ENCODE measurements at regions not wholly inside any gene's neighbourhood (a gene's known extent, or its start where the extent isn't known, plus 50 kb on each side); places are given as distances from the start of the nearest gene placed in this dataset.

- no peaks in the 10 kb centered on the region for H3K36me3 ChIP-seq (ENCODE audit: insufficient read depth, low read length)
- no peak for ATAC-seq (ENCODE audit: poor library complexity)
- peaks cover 0 to 9% of the 10 kb centered on the region in 2 experiments for H3K9me3 ChIP-seq (ENCODE audit: control insufficient read depth in 1 of 2, insufficient read depth in 1 of 2, low read length in 2 of 2)
- TF ChIP-seq CTCF (IDR thresholded peaks at IDR 0.05): no peak
- intact Hi-C loops (cut with DNase I, micrococcal nuclease): no loop called here
- H3K27ac ChIP-seq (ENCODE audit: low read depth in 1 of 2, low read length in 2 of 2): no peak overlapping the region
- Mint-ChIP-seq H3K27me3 (peaks cover 7% of the 10 kb centered on the region), H3K36me3 (ENCODE audit: low read depth) (no peaks in the 10 kb centered on the region), H3K4me1 (ENCODE audit: low read depth) (no peaks in the 10 kb centered on the region), H3K9me3 (peaks cover 2% of the 10 kb centered on the region), H3K27ac (no peak overlapping the region), H3K4me3 (no peak overlapping the region)
- ChIA-PET CTCF (no interaction called here), POLR2A (no interaction called here)
- no peak overlapping the region for H3K4me3 ChIP-seq (ENCODE audit: low read length)
- H3K27me3 ChIP-seq (ENCODE audit: control insufficient read depth in 1 of 2, insufficient read depth in 2 of 2, low read length in 2 of 2): no peaks in the 10 kb centered on the region
- DNase-seq: no peak
- no peaks in the 10 kb centered on the region for H3K4me1 ChIP-seq (ENCODE audit: insufficient read depth, low read length)
Measured at GRCh38 chr7:47215049-47215448, 366.9 kb downstream of the TNS3 start.

- TF ChIP-seq CTCF (IDR thresholded peaks at IDR 0.05): no peak
- Histone ChIP-seq H3K27me3 (ENCODE audit: control insufficient read depth in 1 of 2, insufficient read depth in 2 of 2, low read length in 2 of 2) (no peaks in the 10 kb centered on the region), H3K36me3 (ENCODE audit: insufficient read depth, low read length) (no peaks in the 10 kb centered on the region), H3K4me1 (ENCODE audit: insufficient read depth, low read length) (no peaks in the 10 kb centered on the region), H3K4me3 (ENCODE audit: low read length) (no peak overlapping the region), H3K27ac (ENCODE audit: low read depth in 1 of 2, low read length in 2 of 2) (no peak overlapping the region), H3K9me3 (ENCODE audit: control insufficient read depth in 1 of 2, insufficient read depth in 1 of 2, low read length in 2 of 2) (peaks cover 0 to 9% of the 10 kb centered on the region in 2 experiments)
- H3K4me3 Mint-ChIP-seq: no peak overlapping the region
- H3K36me3 Mint-ChIP-seq (ENCODE audit: low read depth): no peaks in the 10 kb centered on the region
- no peak for ATAC-seq (ENCODE audit: poor library complexity)
- peaks cover 7% of the 10 kb centered on the region for H3K27me3 Mint-ChIP-seq
- POLR2A ChIA-PET: no interaction called here
- H3K9me3 Mint-ChIP-seq: peaks cover 2% of the 10 kb centered on the region
- H3K27ac Mint-ChIP-seq: no peak overlapping the region
- CTCF ChIA-PET: no interaction called here
- no peak for DNase-seq
- intact Hi-C loops (cut with DNase I, micrococcal nuclease): no loop called here
- H3K4me1 Mint-ChIP-seq (ENCODE audit: low read depth): no peaks in the 10 kb centered on the region
Measured at GRCh38 chr7:47213276-47213675, 368.6 kb downstream of the TNS3 start.

- intact Hi-C loops (cut with DNase I, micrococcal nuclease): no loop called here
- H3K4me3 ChIP-seq (ENCODE audit: low read length): no peak overlapping the region
- TF ChIP-seq CTCF (IDR thresholded peaks at IDR 0.05): no peak
- no peaks in the 10 kb centered on the region for H3K4me1 ChIP-seq (ENCODE audit: insufficient read depth, low read length)
- no peaks in the 10 kb centered on the region for H3K4me1 Mint-ChIP-seq (ENCODE audit: low read depth)
- H3K27me3 Mint-ChIP-seq: peaks cover 5% of the 10 kb centered on the region
- ChIA-PET CTCF (interaction anchor here (0.5 kb wide), 1 partner anchor 48 kb away, joined by 3 read pairs; no protein-coding TSS in a partner anchor), POLR2A (no interaction called here)
- H3K27ac Mint-ChIP-seq: no peak overlapping the region
- DNase-seq (no peak), ATAC-seq (ENCODE audit: poor library complexity) (no peak)
- H3K36me3 ChIP-seq (ENCODE audit: insufficient read depth, low read length): no peaks in the 10 kb centered on the region
- no peak overlapping the region for H3K4me3 Mint-ChIP-seq
- no peaks in the 10 kb centered on the region for H3K36me3 Mint-ChIP-seq (ENCODE audit: low read depth)
- H3K27ac ChIP-seq (ENCODE audit: low read depth in 1 of 2, low read length in 2 of 2): no peak overlapping the region
- peaks cover 2% of the 10 kb centered on the region for H3K9me3 Mint-ChIP-seq
- H3K9me3 ChIP-seq (ENCODE audit: control insufficient read depth in 1 of 2, insufficient read depth in 1 of 2, low read length in 2 of 2): peaks cover 0 to 9% of the 10 kb centered on the region in 2 experiments
- H3K27me3 ChIP-seq (ENCODE audit: control insufficient read depth in 1 of 2, insufficient read depth in 2 of 2, low read length in 2 of 2): no peaks in the 10 kb centered on the region
Measured at GRCh38 chr7:47211519-47211973, 370.4 kb downstream of the TNS3 start.

All from CD4-positive, alpha-beta T cell (primary cell).